Stimulated activated CD4-positive, alpha-beta T cell treated with anti-CD3 and anti-CD28 coated beads, Interleukin-15, amount 100 ng/mL, for 48 hours (primary cell): ENCODE measurements at regions not wholly inside any gene's neighbourhood (a gene's known extent, or its start where the extent isn't known, plus 50 kb on each side); places are given as distances from the start of the nearest gene placed in this dataset.
"Not testable (repeated sequence)": the region's sequence is repeated elsewhere in the genome, so short reads cannot be mapped to it uniquely, and the experiment has no call there.

Experiments
- DNase-seq, 2 donors: peaks; one replicate each; pipeline ENCODE4 v3.0.0-alpha.2; 2020; ENCODE audit warnings: low read depth in 2 of 2

- peak; percentile 0 to 3 for DNase-seq
These were observed 115.5 kb upstream of the GNAI1 start for GRCh38 chr7:80018941-80019808.

- DNase-seq = no peak
These were observed 117.4 kb upstream of the GNAI1 start for GRCh38 chr7:80017101-80017698.

GRCh38 chr7:80014511-80014910 lies 120.1 kb upstream of the GNAI1 start:
- no peak for DNase-seq

DNA sequence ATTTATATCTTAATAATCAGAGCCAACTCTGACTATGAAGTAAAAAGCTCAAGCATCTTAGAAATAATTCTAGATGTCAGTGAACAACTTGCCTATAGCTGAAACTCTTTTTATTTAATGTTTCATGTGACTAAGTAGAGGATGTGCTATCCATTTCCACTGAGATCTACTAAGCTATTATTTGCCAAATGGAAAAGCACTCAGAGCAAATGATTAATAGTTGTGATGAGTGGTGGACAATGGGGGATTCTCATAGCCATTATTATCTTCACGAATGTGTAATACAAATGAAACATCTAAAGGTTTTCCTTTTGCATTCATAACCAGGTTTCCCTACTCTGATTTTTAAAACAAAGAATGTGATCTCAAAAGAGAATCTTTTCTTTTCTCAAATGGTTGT lies 126.6 kb upstream of the GNAI1 start:
- no peak for DNase-seq

DNA sequence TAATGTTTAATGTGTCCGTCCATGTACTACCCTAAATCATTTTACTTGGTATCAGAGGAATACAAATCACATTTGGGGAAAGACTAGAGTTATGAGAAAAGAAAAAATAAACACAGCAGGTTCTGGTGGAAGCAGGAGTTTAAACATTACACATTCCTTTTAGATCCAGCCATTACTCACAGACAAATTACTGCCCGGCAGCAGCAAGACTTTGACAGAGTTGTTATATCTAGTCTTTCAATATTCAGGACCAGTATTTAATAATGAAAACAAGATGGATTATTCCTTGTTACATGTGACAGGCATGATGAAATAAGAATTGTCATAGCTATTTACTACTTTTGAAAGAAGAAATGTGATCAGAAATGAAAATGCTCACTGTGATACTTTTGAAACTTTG lies 131.8 kb upstream of the GNAI1 start:
- DNase-seq = no peak

DNA sequence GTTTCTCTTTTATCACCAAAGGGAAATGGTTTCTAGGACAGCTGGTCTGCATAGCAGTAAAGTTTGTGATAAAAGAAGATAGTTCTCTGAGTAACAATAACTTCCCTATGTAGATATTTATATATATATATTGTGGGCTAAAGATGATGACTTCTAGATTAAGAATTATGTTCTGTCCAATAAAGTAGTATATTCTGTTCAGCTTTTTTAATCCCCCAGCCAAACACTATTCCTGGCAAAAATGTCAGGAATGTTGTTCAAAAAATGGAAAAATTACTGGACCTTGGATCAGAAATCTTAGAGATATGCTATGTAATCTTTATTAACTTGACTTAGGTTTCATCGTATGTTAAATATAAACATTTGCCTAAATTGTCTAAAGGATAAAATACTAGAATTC lies 136.3 kb upstream of the GNAI1 start:
- no peak for DNase-seq

GRCh38 chr7:79997345-79997744 lies 137.3 kb upstream of the GNAI1 start:
- DNase-seq = no peak

DNA sequence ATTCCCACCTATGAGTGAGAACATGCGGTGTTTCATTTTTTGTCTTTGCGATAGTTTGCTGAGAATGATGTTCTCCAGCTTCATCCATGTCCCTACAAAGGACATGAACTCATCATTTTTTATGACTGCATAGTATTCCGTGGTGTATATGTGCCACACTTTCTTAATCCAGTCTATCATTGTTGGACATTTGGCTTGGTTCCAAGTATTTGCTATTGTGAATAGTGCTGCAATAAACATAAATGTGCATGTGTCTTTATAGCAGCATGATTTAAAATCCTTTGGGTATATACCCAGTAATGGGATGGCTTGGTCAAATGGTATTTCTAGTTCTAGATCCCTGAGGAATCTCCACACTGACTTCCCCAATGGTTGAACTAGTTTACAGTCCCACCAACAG lies 138.9 kb upstream of the GNAI1 start:
- not testable (repeated sequence) for DNase-seq

- no peak for DNase-seq
These were observed 146.0 kb upstream of the GNAI1 start for GRCh38 chr7:79988653-79989052.

GRCh38 chr7:79984210-79984609 lies 150.4 kb upstream of the GNAI1 start:
- no peak for DNase-seq

GRCh38 chr7:79982141-79982770 lies 152.4 kb upstream of the GNAI1 start:
- DNase-seq = no peak

GRCh38 chr7:79980376-79980775 lies 154.3 kb upstream of the GNAI1 start:
- DNase-seq = no peak

DNA sequence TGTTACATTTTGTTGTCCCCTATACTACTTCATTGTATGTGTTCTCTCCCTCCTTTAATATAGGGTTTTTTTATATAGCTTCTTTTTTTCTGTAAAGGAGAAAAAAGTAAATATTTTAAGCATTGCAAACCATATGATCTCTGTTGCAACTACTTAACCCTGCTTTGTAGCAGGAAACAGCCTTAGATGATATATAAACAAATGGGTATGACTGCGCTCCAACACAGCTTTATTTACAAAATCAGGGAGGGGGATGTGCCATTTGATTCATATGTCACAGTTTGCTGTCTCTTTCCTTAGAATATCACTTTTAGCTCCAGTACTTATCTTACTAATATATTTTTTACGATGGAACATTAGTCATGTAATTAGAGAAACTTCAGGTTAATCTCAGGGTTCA lies 155.2 kb upstream of the GNAI1 start:
- DNase-seq = no peak

- no peak for DNase-seq
These were observed 157.2 kb upstream of the GNAI1 start for GRCh38 chr7:79977481-79977880.

- not testable (repeated sequence) for DNase-seq
These were observed 158.0 kb upstream of the GNAI1 start for GRCh38 chr7:79976711-79977020.

DNA sequence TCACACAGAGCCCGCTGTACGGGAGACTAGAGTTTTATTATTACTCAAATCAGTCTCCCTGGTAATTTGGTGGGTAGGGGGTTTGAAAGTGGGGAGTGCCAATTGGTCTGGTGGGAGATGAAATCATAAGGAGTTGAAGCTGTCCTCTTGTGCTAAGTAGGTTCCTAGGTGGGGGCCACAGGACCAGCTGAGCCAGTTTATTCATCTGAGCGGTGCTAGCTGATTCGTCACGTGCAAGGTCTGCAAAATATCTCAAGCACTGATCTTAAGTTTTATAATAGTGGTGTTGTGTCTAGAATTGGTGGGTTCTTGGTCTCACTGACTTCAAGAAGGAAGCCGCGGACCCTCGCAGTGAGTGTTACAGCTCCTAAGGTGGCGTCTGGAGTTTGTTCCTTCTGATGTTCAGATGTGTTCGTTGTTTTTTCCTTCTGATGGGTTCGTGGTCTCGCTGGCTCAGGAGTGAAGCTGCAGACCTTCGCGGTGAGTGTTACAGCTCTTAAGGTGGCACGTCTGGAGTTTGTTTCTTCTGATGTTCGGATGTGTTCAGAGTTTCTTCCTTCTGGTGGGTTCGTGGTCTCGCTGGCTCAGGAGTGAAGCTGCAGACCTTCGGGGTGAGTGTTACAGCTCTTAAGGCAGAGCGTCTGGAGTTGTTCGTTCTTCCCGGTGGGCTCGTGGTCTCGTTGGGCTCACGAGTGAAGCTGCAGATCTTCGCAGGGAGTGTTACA lies 158.5 kb upstream of the GNAI1 start:
- not testable (repeated sequence) for DNase-seq

- DNase-seq = no peak
These were observed 161.2 kb upstream of the GNAI1 start for GRCh38 chr7:79973455-79973854.

DNA sequence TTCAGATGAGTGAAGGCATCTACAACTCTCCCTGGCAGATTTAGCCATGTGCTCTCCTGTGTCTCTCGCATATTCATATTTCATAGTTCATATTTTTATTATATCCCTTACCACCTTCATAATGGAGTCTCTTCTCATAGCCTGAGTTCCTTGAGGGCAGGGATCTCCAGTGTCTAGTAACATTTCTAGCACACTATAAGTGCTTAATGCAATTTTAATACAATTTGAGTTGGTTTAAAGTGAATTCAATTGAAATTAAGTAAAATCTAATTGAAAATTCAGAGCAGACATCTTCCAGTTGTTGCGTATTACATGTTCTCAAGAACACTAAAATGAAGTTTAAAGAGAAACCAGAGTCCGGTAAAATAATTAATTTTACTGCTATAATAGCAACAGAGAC lies 163.6 kb upstream of the GNAI1 start:
- no peak for DNase-seq

- no peak for DNase-seq
These were observed 165.7 kb upstream of the GNAI1 start for GRCh38 chr7:79968894-79969293.

- DNase-seq = no peak
These were observed 166.5 kb upstream of the GNAI1 start for GRCh38 chr7:79968077-79968648.

- no peak for DNase-seq
These were observed 168.7 kb upstream of the GNAI1 start for GRCh38 chr7:79965946-79966345.

- DNase-seq = no peak
These were observed 170.2 kb upstream of the GNAI1 start for GRCh38 chr7:79964463-79964862.
